OCI-LY7 (cell line): ENCODE measurements at regions not wholly inside any gene's neighbourhood (a gene's known extent, or its start where the extent isn't known, plus 50 kb on each side); places are given as distances from the start of the nearest gene placed in this dataset.

Experiments
- BruUV-seq: library from RNA; stranded (reverse); fragments of 400-500 nt; replicated peaks from 2 replicates; lab custom pipeline; 2021; lab: Mats Ljungman, UMichigan
- CTCF ChIA-PET: fragments of 300-600 bp; sonication (Branson Sonifier 250); formaldehyde crosslinking; loops from one replicate; lab custom pipeline; 2022; ENCODE audit warnings: antibody characterized with exemption; ENCODE audit not compliant: unreplicated experiment; lab: Charles Lee
- POLR2A ChIA-PET: fragments of 300-600 bp; sonication (Branson Sonifier 250); formaldehyde crosslinking; loops from one replicate; lab custom pipeline; 2022; ENCODE audit warnings: antibody characterized with exemption; lab: Charles Lee
- DNase-seq: peaks from one replicate; pipeline ENCODE4 v3.0.0-alpha.2; 2015; ENCODE audit warnings: low spot score
- H2AFZ ChIP-seq: fragments of 200-600 bp; sonication (generic), shearing (Covaris generic); 2 replicates; pipeline ENCODE4 v1.6.1; 2014; ENCODE audit warnings: mild to moderate bottlenecking, antibody characterized with exemption, low read length, moderate library complexity
- H3K27ac ChIP-seq: fragments of 200-600 bp; sonication (generic); 2 replicates; pipeline ENCODE4 v1.5.1; 2014; ENCODE audit warnings: mixed run types, low read depth, mild to moderate bottlenecking, moderate library complexity, low read length, inconsistent platforms; ENCODE audit not compliant: poor library complexity, severe bottlenecking
- H3K36me3 ChIP-seq: fragments of 200-600 bp; sonication (generic); 2 replicates; pipeline ENCODE4 v1.6.1; 2014; ENCODE audit warnings: mild to moderate bottlenecking, antibody characterized with exemption, low read length, moderate library complexity, mixed read lengths; ENCODE audit not compliant: insufficient read depth
- H3K4me1 ChIP-seq: fragments of 200-600 bp; sonication (generic); 2 replicates; pipeline ENCODE4 v1.5.1; 2014; ENCODE audit warnings: mild to moderate bottlenecking, low read length; ENCODE audit not compliant: insufficient read depth, poor library complexity, severe bottlenecking
- H3K4me2 ChIP-seq: fragments of 200-600 bp; sonication (generic); 2 replicates; pipeline ENCODE4 v1.6.1; 2014; ENCODE audit warnings: mild to moderate bottlenecking, low read length
- H3K4me3 ChIP-seq: fragments of 200-600 bp; sonication (generic); 2 replicates; pipeline ENCODE4 v1.5.1; 2014; ENCODE audit warnings: mild to moderate bottlenecking, low read depth, low read length; ENCODE audit not compliant: poor library complexity, severe bottlenecking
- H3K79me2 ChIP-seq: fragments of 200-600 bp; sonication (generic); 2 replicates; pipeline ENCODE4 v1.6.1; 2016; ENCODE audit warnings: low read depth, mild to moderate bottlenecking, low read length, moderate library complexity, mixed read lengths; ENCODE audit not compliant: insufficient read depth
- H3K9me2 ChIP-seq: fragments of 200-600 bp; sonication (generic); 2 replicates; pipeline ENCODE4 v1.6.1; 2016; ENCODE audit warnings: mild to moderate bottlenecking, low read length, mixed read lengths; ENCODE audit not compliant: insufficient read depth
- H3K9me3 ChIP-seq: fragments of 200-600 bp; sonication (generic); 2 replicates; pipeline ENCODE4 v1.6.1; 2014; ENCODE audit warnings: mild to moderate bottlenecking, mixed run types, low read length, mixed read lengths
- H4K20me1 ChIP-seq: fragments of 200-600 bp; sonication (generic); 2 replicates; pipeline ENCODE4 v1.6.1; 2014; ENCODE audit warnings: mild to moderate bottlenecking, antibody characterized with exemption, low read length, moderate library complexity, mixed read lengths; ENCODE audit not compliant: insufficient read depth
- EZH2phosphoT487 ChIP-seq: fragments of 200-600 bp; sonication (generic); IDR thresholded peaks from 2 replicates; pipeline ENCODE4 v1.6.1; 2018; ENCODE audit warnings: low read depth, borderline replicate concordance, mild to moderate bottlenecking, mixed run types, antibody characterized with exemption, low read length, moderate library complexity, mixed read lengths
- intact Hi-C: fragments of 100-400 bp; cut with micrococcal nuclease; formaldehyde crosslinking; loops from one replicate; pipeline ENCODE4 v1.10.0; 2022; ENCODE audit not compliant: unreplicated experiment
- TF ChIP-seq, protein P1 (sequence below): fragments of 200-600 bp; sonication (generic); conservative IDR thresholded peaks from 2 replicates; pipeline ENCODE4 v1.5.1; 2014; ENCODE audit warnings: mild to moderate bottlenecking, antibody characterized with exemption, low read length, moderate library complexity, mixed read lengths

- POLR2A ChIA-PET: no interaction called here
These were observed 190.4 kb upstream of the LYZL1 start for GRCh38 chr10:29098423-29098822.

GRCh38 chr10:29099001-29099400 is 189.9 kb upstream of the LYZL1 start:
- Histone ChIP-seq H3K9me3 (no peaks in the 10 kb centered on the region), H3K4me1 (no peaks in the 10 kb centered on the region), H3K27ac (no peak overlapping the region), H3K4me3 (no peak overlapping the region), H2AFZ (no peak overlapping the region), H3K36me3 (no peaks in the 10 kb centered on the region), H3K9me2 (no peaks in the 10 kb centered on the region), H4K20me1 (no peaks in the 10 kb centered on the region), H3K79me2 (no peaks in the 10 kb centered on the region), H3K4me2 (no peak overlapping the region)
- CTCF ChIA-PET: interaction anchor here (0.6 kb wide), 1 partner anchor 9 kb away, joined by 3 read pairs; no protein-coding TSS in a partner anchor
- no TSS peak for BruUV-seq
- TF ChIP-seq, protein P1, sequence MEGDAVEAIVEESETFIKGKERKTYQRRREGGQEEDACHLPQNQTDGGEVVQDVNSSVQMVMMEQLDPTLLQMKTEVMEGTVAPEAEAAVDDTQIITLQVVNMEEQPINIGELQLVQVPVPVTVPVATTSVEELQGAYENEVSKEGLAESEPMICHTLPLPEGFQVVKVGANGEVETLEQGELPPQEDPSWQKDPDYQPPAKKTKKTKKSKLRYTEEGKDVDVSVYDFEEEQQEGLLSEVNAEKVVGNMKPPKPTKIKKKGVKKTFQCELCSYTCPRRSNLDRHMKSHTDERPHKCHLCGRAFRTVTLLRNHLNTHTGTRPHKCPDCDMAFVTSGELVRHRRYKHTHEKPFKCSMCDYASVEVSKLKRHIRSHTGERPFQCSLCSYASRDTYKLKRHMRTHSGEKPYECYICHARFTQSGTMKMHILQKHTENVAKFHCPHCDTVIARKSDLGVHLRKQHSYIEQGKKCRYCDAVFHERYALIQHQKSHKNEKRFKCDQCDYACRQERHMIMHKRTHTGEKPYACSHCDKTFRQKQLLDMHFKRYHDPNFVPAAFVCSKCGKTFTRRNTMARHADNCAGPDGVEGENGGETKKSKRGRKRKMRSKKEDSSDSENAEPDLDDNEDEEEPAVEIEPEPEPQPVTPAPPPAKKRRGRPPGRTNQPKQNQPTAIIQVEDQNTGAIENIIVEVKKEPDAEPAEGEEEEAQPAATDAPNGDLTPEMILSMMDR: no peak
- TF ChIP-seq EZH2phosphoT487: no peak
- intact Hi-C loops: no loop called here
- POLR2A ChIA-PET: no interaction called here
- DNase-seq: no peak

More at GRCh38 chr10:29098423-29098822, 190.4 kb upstream of the LYZL1 start:
- Histone ChIP-seq H3K4me3 (no peak overlapping the region), H2AFZ (no peak overlapping the region), H3K79me2 (no peaks in the 10 kb centered on the region), H3K36me3 (no peaks in the 10 kb centered on the region), H3K9me3 (no peaks in the 10 kb centered on the region), H3K4me1 (no peaks in the 10 kb centered on the region), H3K9me2 (no peaks in the 10 kb centered on the region), H4K20me1 (no peaks in the 10 kb centered on the region), H3K27ac (no peak overlapping the region), H3K4me2 (no peak overlapping the region)
- CTCF ChIA-PET: no interaction called here
- TF ChIP-seq, protein P1: no peak
- no peak for TF ChIP-seq EZH2phosphoT487
- DNase-seq: no peak
- intact Hi-C loops: no loop called here
- no TSS peak for BruUV-seq

DNA sequence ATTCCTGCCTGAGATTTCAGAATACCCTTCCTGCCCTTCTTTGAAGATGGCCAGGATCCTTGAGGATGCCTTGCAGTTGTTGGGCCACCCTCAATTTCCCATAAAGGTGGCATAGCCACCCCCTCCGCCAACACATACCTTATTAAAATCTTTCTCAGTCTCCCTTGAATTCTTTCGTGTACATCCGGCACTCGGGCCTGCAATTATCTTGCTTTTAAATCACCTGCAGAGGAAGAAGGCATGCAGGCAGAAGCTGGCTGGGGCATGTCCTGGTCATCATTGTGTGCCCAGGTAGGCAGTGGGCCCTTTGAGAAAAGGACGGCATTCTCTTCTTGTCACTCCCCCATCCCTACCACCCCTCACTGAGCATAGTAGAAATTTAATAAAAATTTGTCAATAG is 189.5 kb upstream of the LYZL1 start:
- BruUV-seq: no TSS peak
- no peak for DNase-seq
- Histone ChIP-seq H3K4me3 (no peak overlapping the region), H2AFZ (no peak overlapping the region), H3K79me2 (no peaks in the 10 kb centered on the region), H3K4me1 (no peaks in the 10 kb centered on the region), H3K9me2 (no peaks in the 10 kb centered on the region), H3K9me3 (no peaks in the 10 kb centered on the region), H3K36me3 (no peaks in the 10 kb centered on the region), H4K20me1 (no peaks in the 10 kb centered on the region), H3K4me2 (no peak overlapping the region), H3K27ac (no peak overlapping the region)
- TF ChIP-seq, protein P1: no peak
- no peak for TF ChIP-seq EZH2phosphoT487
- intact Hi-C loops: no loop called here
- ChIA-PET POLR2A (no interaction called here), CTCF (interaction anchor here (0.6 kb wide), 1 partner anchor 10 kb away, joined by 3 read pairs; no protein-coding TSS in a partner anchor)
